ENCODE measurements at regions not wholly inside any gene's neighbourhood (a gene's known extent, or its start where the extent isn't known, plus 50 kb on each side); places are given as distances from the start of the nearest gene placed in this dataset.
"Not testable (repeated sequence)": the region's sequence is repeated elsewhere in the genome, so short reads cannot be mapped to it uniquely, and the experiment has no call there.

- H3K9me3 Mint-ChIP-seq (ENCODE audit: insufficient read depth); H3K27ac Mint-ChIP-seq; CTCF ChIA-PET; H3K4me1 Mint-ChIP-seq (ENCODE audit: low read depth); DNase-seq; H3K4me3 Mint-ChIP-seq; ATAC-seq; H3K27me3 Mint-ChIP-seq (ENCODE audit: low read depth); POLR2A ChIA-PET; H3K36me3 Mint-ChIP-seq (ENCODE audit: low read depth): not testable (repeated sequence)
Measured at GRCh38 chr9:39624048-39624447, 268.6 kb downstream of the SPATA31A1 start.

- POLR2A ChIA-PET; H3K4me1 Mint-ChIP-seq (ENCODE audit: low read depth); H3K27me3 Mint-ChIP-seq (ENCODE audit: low read depth); DNase-seq; H3K27ac Mint-ChIP-seq; CTCF ChIA-PET; H3K9me3 Mint-ChIP-seq (ENCODE audit: insufficient read depth); H3K36me3 Mint-ChIP-seq (ENCODE audit: low read depth); H3K4me3 Mint-ChIP-seq; ATAC-seq: not testable (repeated sequence)
Measured at GRCh38 chr9:39632071-39632470, 276.6 kb downstream of the SPATA31A1 start.

- CTCF ChIA-PET, result not testable (repeated sequence)
Measured at GRCh38 chr9:39649029-39649428, 293.6 kb downstream of the SPATA31A1 start.

GRCh38 chr9:39656960-39657603, 301.6 kb downstream of the SPATA31A1 start:
- ATAC-seq; DNase-seq; H3K9me3 Mint-ChIP-seq (ENCODE audit: insufficient read depth); CTCF ChIA-PET; H3K27ac Mint-ChIP-seq; H3K27me3 Mint-ChIP-seq (ENCODE audit: low read depth); H3K4me1 Mint-ChIP-seq (ENCODE audit: low read depth); POLR2A ChIA-PET; H3K4me3 Mint-ChIP-seq; H3K36me3 Mint-ChIP-seq (ENCODE audit: low read depth): not testable (repeated sequence)

More at GRCh38 chr9:39649029-39649428, 293.6 kb downstream of the SPATA31A1 start:
- H3K4me1 Mint-ChIP-seq (ENCODE audit: low read depth); H3K27me3 Mint-ChIP-seq (ENCODE audit: low read depth); H3K4me3 Mint-ChIP-seq; POLR2A ChIA-PET; DNase-seq; H3K36me3 Mint-ChIP-seq (ENCODE audit: low read depth); H3K27ac Mint-ChIP-seq; ATAC-seq; H3K9me3 Mint-ChIP-seq (ENCODE audit: insufficient read depth): not testable (repeated sequence)

- H3K4me3 Mint-ChIP-seq; H3K27me3 Mint-ChIP-seq (ENCODE audit: low read depth); H3K36me3 Mint-ChIP-seq (ENCODE audit: low read depth); H3K9me3 Mint-ChIP-seq (ENCODE audit: insufficient read depth); DNase-seq; H3K4me1 Mint-ChIP-seq (ENCODE audit: low read depth); H3K27ac Mint-ChIP-seq; CTCF ChIA-PET; ATAC-seq; POLR2A ChIA-PET: not testable (repeated sequence)
Measured at GRCh38 chr9:39663020-39663419, 307.6 kb downstream of the SPATA31A1 start.

- ATAC-seq; CTCF ChIA-PET; H3K27ac Mint-ChIP-seq; H3K4me3 Mint-ChIP-seq; POLR2A ChIA-PET; H3K36me3 Mint-ChIP-seq (ENCODE audit: low read depth); H3K27me3 Mint-ChIP-seq (ENCODE audit: low read depth); H3K9me3 Mint-ChIP-seq (ENCODE audit: insufficient read depth); H3K4me1 Mint-ChIP-seq (ENCODE audit: low read depth); DNase-seq: not testable (repeated sequence)
Measured at GRCh38 chr9:39663713-39664112, 308.2 kb downstream of the SPATA31A1 start.

GRCh38 chr9:39665020-39665419, 309.6 kb downstream of the SPATA31A1 start:
- POLR2A ChIA-PET; H3K27me3 Mint-ChIP-seq (ENCODE audit: low read depth); ATAC-seq; H3K9me3 Mint-ChIP-seq (ENCODE audit: insufficient read depth); CTCF ChIA-PET; H3K27ac Mint-ChIP-seq; H3K4me1 Mint-ChIP-seq (ENCODE audit: low read depth); H3K36me3 Mint-ChIP-seq (ENCODE audit: low read depth); H3K4me3 Mint-ChIP-seq; DNase-seq: not testable (repeated sequence)

- H3K4me1 Mint-ChIP-seq (ENCODE audit: low read depth); POLR2A ChIA-PET; H3K36me3 Mint-ChIP-seq (ENCODE audit: low read depth); CTCF ChIA-PET; H3K9me3 Mint-ChIP-seq (ENCODE audit: insufficient read depth); ATAC-seq; H3K27ac Mint-ChIP-seq; DNase-seq; H3K4me3 Mint-ChIP-seq; H3K27me3 Mint-ChIP-seq (ENCODE audit: low read depth): not testable (repeated sequence)
Measured at GRCh38 chr9:39674437-39675210, 319.2 kb downstream of the SPATA31A1 start.

GRCh38 chr9:39675211-39675553, 319.7 kb downstream of the SPATA31A1 start:
- H3K4me1 Mint-ChIP-seq (ENCODE audit: low read depth); H3K27me3 Mint-ChIP-seq (ENCODE audit: low read depth); CTCF ChIA-PET; H3K4me3 Mint-ChIP-seq; ATAC-seq; POLR2A ChIA-PET; DNase-seq; H3K9me3 Mint-ChIP-seq (ENCODE audit: insufficient read depth); H3K27ac Mint-ChIP-seq; H3K36me3 Mint-ChIP-seq (ENCODE audit: low read depth): not testable (repeated sequence)

- DNase-seq; POLR2A ChIA-PET; H3K36me3 Mint-ChIP-seq (ENCODE audit: low read depth); CTCF ChIA-PET; H3K27me3 Mint-ChIP-seq (ENCODE audit: low read depth); H3K4me3 Mint-ChIP-seq; H3K9me3 Mint-ChIP-seq (ENCODE audit: insufficient read depth); H3K4me1 Mint-ChIP-seq (ENCODE audit: low read depth); H3K27ac Mint-ChIP-seq; ATAC-seq: not testable (repeated sequence)
Measured at GRCh38 chr9:39678534-39679263, 323.2 kb downstream of the SPATA31A1 start.

GRCh38 chr9:39680694-39681401, 325.4 kb downstream of the SPATA31A1 start:
- H3K36me3 Mint-ChIP-seq (ENCODE audit: low read depth); H3K9me3 Mint-ChIP-seq (ENCODE audit: insufficient read depth); POLR2A ChIA-PET; H3K27me3 Mint-ChIP-seq (ENCODE audit: low read depth); H3K4me3 Mint-ChIP-seq; ATAC-seq; H3K27ac Mint-ChIP-seq; H3K4me1 Mint-ChIP-seq (ENCODE audit: low read depth); DNase-seq; CTCF ChIA-PET: not testable (repeated sequence)

- H3K9me3 Mint-ChIP-seq (ENCODE audit: insufficient read depth); CTCF ChIA-PET; POLR2A ChIA-PET; H3K4me1 Mint-ChIP-seq (ENCODE audit: low read depth); H3K27ac Mint-ChIP-seq; H3K36me3 Mint-ChIP-seq (ENCODE audit: low read depth); ATAC-seq; H3K27me3 Mint-ChIP-seq (ENCODE audit: low read depth); H3K4me3 Mint-ChIP-seq; DNase-seq: not testable (repeated sequence)
Measured at GRCh38 chr9:39728862-39729261, 373.4 kb downstream of the SPATA31A1 start.

Measured in activated CD8-positive, alpha-beta T cell treated with anti-CD3 and anti-CD28 coated beads, Interleukin-2, amount 10 ng/mL, durations not matched to agents 7 days and 5 days (primary cell).